Right lobe of liver (tissue), 6 donors: ENCODE measurements at regions not wholly inside any gene's neighbourhood (a gene's known extent, or its start where the extent isn't known, plus 50 kb on each side); places are given as distances from the start of the nearest gene placed in this dataset.

Experiments used
- ATAC-seq, 4 donors: fragments of 200-7000 bp; cut with Tn5 transposase; one replicate each; pipeline ENCODE4 v1.9.1; 2020; ENCODE audit warnings: mild to moderate bottlenecking in 4 of 4, moderate library complexity in 4 of 4
- DNase-seq, 3 donors: peaks; one replicate each; pipeline ENCODE4 v3.0.0-alpha.2; 2020
- H3K27ac ChIP-seq, 3 donors: fragments of 200-600 bp; one replicate each; pipeline ENCODE4 v1.8.0; 2022
- H3K27me3 ChIP-seq, 2 donors: fragments of 200-600 bp; one replicate each; pipeline ENCODE4 v1.8.0; 2022
- H3K36me3 ChIP-seq, 4 donors: fragments of 200-600 bp; sonication (generic) in 1 of 4; one replicate each; pipeline versions ENCODE4 v1.5.1 to v1.8.0; 2017 to 2022; ENCODE audit warnings: control low read depth in 1 of 4
- H3K4me1 ChIP-seq, 4 donors: fragments of 200-600 bp; sonication (generic) in 1 of 4; one replicate each; pipeline versions ENCODE4 v1.5.1 to v1.8.0; 2017 to 2022; ENCODE audit warnings: control low read depth in 1 of 4
- H3K4me3 ChIP-seq, 3 donors: fragments of 200-600 bp; one replicate each; pipeline ENCODE4 v1.8.0; 2022
- H3K9me3 ChIP-seq, 4 donors: fragments of 200-600 bp; sonication (generic) in 1 of 4; one replicate each; pipeline versions ENCODE4 v1.5.1 to v1.8.0; 2017 to 2022; ENCODE audit warnings: control low read depth in 1 of 4
- CTCF ChIP-seq, 4 donors: fragments of 200-600 bp in 3 of 4; fragments of 450-650 bp in 1 of 4; IDR thresholded peaks; one replicate each; pipeline versions ENCODE4 v1.5.1 to v1.8.0; 2016 to 2022; ENCODE audit warnings: antibody characterized with exemption in 4 of 4, mild to moderate bottlenecking in 2 of 4
- POLR2A ChIP-seq: fragments of 450-650 bp; IDR thresholded peaks from one replicate; pipeline ENCODE4 v1.6.1; 2017; ENCODE audit warnings: antibody characterized with exemption, mild to moderate bottlenecking
- WGBS: methylation state at CpG from one replicate; pipeline ENCODE4 v1.1.6; 2018; ENCODE audit warnings: low coverage, low lambda C conversion rate; ENCODE audit not compliant: insufficient coverage; ENCODE audit errors: missing lambda C conversion rate; 5-methylcytosine and 5-hydroxymethylcytosine counted together
- intact Hi-C, 2 donors: fragments of 100-400 bp; cut with DNase I; formaldehyde crosslinking; loops; one replicate each; pipeline versions ENCODE4 v1.11.2 to v1.14.1; 2022
- donor health status: DM: no; HTN: yes; CAD: no.
- donor health status: DM: no; HTN: no; CAD: no.
- donor health status: DM: no; HTN: no; CAD: no.
- donor health status: DM: no; HTN: yes; CAD: no.
- donor health status: DM: no; HTN: yes; CAD: no.

- no peaks in the 10 kb centered on the region for H3K36me3 ChIP-seq
- ATAC-seq (no peak), DNase-seq (no peak)
- intact Hi-C loops: no loop called here
- WGBS: 9% methylated on average over 1 of the region's 1 CpG
- no peaks in the 10 kb centered on the region for H3K27me3 ChIP-seq
- H3K4me3 ChIP-seq: no peak overlapping the region
- H3K4me1 ChIP-seq: no peaks in the 10 kb centered on the region
- no peaks in the 10 kb centered on the region for H3K9me3 ChIP-seq
- TF ChIP-seq CTCF (IDR thresholded peaks at IDR 0.05) (no peak), POLR2A (no peak)
- H3K27ac ChIP-seq: no peak overlapping the region
Measured at GRCh38 chr7:149362696-149363095, 98.2 kb downstream of the ZNF777 start.

- no peaks in the 10 kb centered on the region for H3K27me3 ChIP-seq
- DNase-seq (no peak), ATAC-seq (no peak)
- H3K27ac ChIP-seq: no peak overlapping the region
- no peak for TF ChIP-seq POLR2A
- TF ChIP-seq CTCF (IDR thresholded peaks at IDR 0.05): no peak
- H3K36me3 ChIP-seq: no peaks in the 10 kb centered on the region
- no peaks in the 10 kb centered on the region for H3K4me1 ChIP-seq
- H3K9me3 ChIP-seq: no peaks in the 10 kb centered on the region
- no CpG with 5 or more reads among the region's 2 CpGs for WGBS
- intact Hi-C loops: no loop called here
- no peak overlapping the region for H3K4me3 ChIP-seq
Measured at GRCh38 chr7:149367418-149368180, 93.3 kb downstream of the ZNF777 start.

GRCh38 chr7:149369497-149369896 is 91.4 kb downstream of the ZNF777 start:
- ATAC-seq (no peak), DNase-seq (no peak)
- H3K36me3 ChIP-seq: no peaks in the 10 kb centered on the region
- no peaks in the 10 kb centered on the region for H3K27me3 ChIP-seq
- no peaks in the 10 kb centered on the region for H3K9me3 ChIP-seq
- intact Hi-C loops: no loop called here
- no peak overlapping the region for H3K27ac ChIP-seq
- TF ChIP-seq POLR2A: no peak
- TF ChIP-seq CTCF (IDR thresholded peaks at IDR 0.05): no peak
- no peaks in the 10 kb centered on the region for H3K4me1 ChIP-seq
- no peak overlapping the region for H3K4me3 ChIP-seq

GRCh38 chr7:149370790-149371189 is 90.1 kb downstream of the ZNF777 start:
- ATAC-seq (no peak), DNase-seq (no peak)
- Histone ChIP-seq H3K27ac (no peak overlapping the region), H3K4me1 (no peaks in the 10 kb centered on the region), H3K27me3 (no peaks in the 10 kb centered on the region), H3K36me3 (no peaks in the 10 kb centered on the region), H3K9me3 (no peaks in the 10 kb centered on the region), H3K4me3 (no peak overlapping the region)
- TF ChIP-seq CTCF (IDR thresholded peaks at IDR 0.05): no peak
- no peak for TF ChIP-seq POLR2A
- intact Hi-C loops: no loop called here

GRCh38 chr7:149373089-149373488 is 87.8 kb downstream of the ZNF777 start:
- intact Hi-C loops: no loop called here
- H3K4me1 ChIP-seq: no peaks in the 10 kb centered on the region
- no CpG with 5 or more reads among the region's 1 CpG for WGBS
- DNase-seq (no peak), ATAC-seq (no peak)
- H3K27me3 ChIP-seq: no peaks in the 10 kb centered on the region
- no peaks in the 10 kb centered on the region for H3K36me3 ChIP-seq
- no peaks in the 10 kb centered on the region for H3K9me3 ChIP-seq
- H3K4me3 ChIP-seq: no peak overlapping the region
- TF ChIP-seq CTCF (IDR thresholded peaks at IDR 0.05): no peak
- no peak for TF ChIP-seq POLR2A
- no peak overlapping the region for H3K27ac ChIP-seq
